CD14-positive monocyte (primary cell): ENCODE measurements at regions not wholly inside any gene's neighbourhood (a gene's known extent, or its start where the extent isn't known, plus 50 kb on each side); places are given as distances from the start of the nearest gene placed in this dataset.

ENCODE experiments used
- DNase-seq, 3 donors: peaks; one replicate each; pipeline ENCODE4 v3.0.0-alpha.2; 2011 to 2022
- H2AFZ ChIP-seq: 2 replicates; pipeline ENCODE4 v1.6.0; 2012; ENCODE audit warnings: mild to moderate bottlenecking, low read depth, low read length, inconsistent platforms; ENCODE audit not compliant: insufficient read depth, poor library complexity, severe bottlenecking
- H3K27ac ChIP-seq, 2 donors: 1 replicate in 1 of 2; 2 replicates in 1 of 2; pipeline ENCODE4 v1.5.1; 2012 to 2013; ENCODE audit warnings: low read length in 2 of 2, control low read depth in 1 of 2, inconsistent platforms in 1 of 2, low read depth in 1 of 2, mild to moderate bottlenecking in 1 of 2
- H3K27me3 ChIP-seq, 2 donors: one replicate each; pipeline versions ENCODE4 v1.6.0 to v1.6.1; 2011 to 2013; ENCODE audit warnings: low read length in 2 of 2; ENCODE audit not compliant: control insufficient read depth in 2 of 2, insufficient read depth in 2 of 2
- H3K36me3 ChIP-seq, 2 donors: replicated peaks in 1 of 2; 1 replicate in 1 of 2; 2 replicates in 1 of 2; pipeline versions ENCODE4 v1.5.1 to v1.6.1; 2012 to 2013; ENCODE audit warnings: low read length in 2 of 2, control low read depth in 1 of 2, inconsistent platforms in 1 of 2, mild to moderate bottlenecking in 1 of 2; ENCODE audit not compliant: insufficient read depth in 2 of 2, control insufficient read depth in 1 of 2
- H3K4me1 ChIP-seq, 2 donors: 1 replicate in 1 of 2; 2 replicates in 1 of 2; pipeline versions ENCODE4 v1.5.1 to v1.6.1; 2012 to 2013; ENCODE audit warnings: low read length in 2 of 2, control low read depth in 1 of 2, inconsistent platforms in 1 of 2, mild to moderate bottlenecking in 1 of 2, moderate library complexity in 1 of 2; ENCODE audit not compliant: insufficient read depth in 2 of 2, control insufficient read depth in 1 of 2
- H3K4me2 ChIP-seq: replicated peaks from 2 replicates; pipeline ENCODE3; 2012; ENCODE audit warnings: low read length, moderate library complexity, mild to moderate bottlenecking; ENCODE audit not compliant: poor library complexity, severe bottlenecking; ENCODE audit errors: extremely low read depth
- H3K4me3 ChIP-seq, 3 experiments: fragments of 200-600 bp in 1 of 3; sonication (generic) in 1 of 3; replicated peaks in 1 of 3; 1 replicate in 2 of 3; 2 replicates in 1 of 3; pipeline ENCODE4 v1.5.1; 2011 to 2013; ENCODE audit warnings: low read length in 3 of 3, mild to moderate bottlenecking in 3 of 3, control low read depth in 2 of 3, low read depth in 2 of 3, inconsistent platforms in 1 of 3, moderate library complexity in 1 of 3
- H3K79me2 ChIP-seq: 2 replicates; pipeline ENCODE4 v1.6.0; 2012; ENCODE audit warnings: mild to moderate bottlenecking, control low read depth, inconsistent platforms, low read length, moderate library complexity; ENCODE audit not compliant: insufficient read depth
- H3K9ac ChIP-seq: 2 replicates; pipeline ENCODE4 v1.6.0; 2017; ENCODE audit warnings: low read length, mild to moderate bottlenecking; ENCODE audit not compliant: insufficient read depth, poor library complexity, severe bottlenecking
- H3K9me3 ChIP-seq, 2 donors: replicated peaks in 1 of 2; 1 replicate in 1 of 2; 2 replicates in 1 of 2; pipeline versions ENCODE4 v1.5.1 to v1.6.1; 2012 to 2013; ENCODE audit warnings: low read length in 2 of 2, control low read depth in 1 of 2; ENCODE audit not compliant: control insufficient read depth in 1 of 2, insufficient read depth in 1 of 2
- H4K20me1 ChIP-seq: 2 replicates; pipeline ENCODE4 v1.6.0; 2012; ENCODE audit warnings: mild to moderate bottlenecking, low read length, control low read depth, moderate library complexity; ENCODE audit not compliant: insufficient read depth
- H3K27ac Mint-ChIP-seq, 7 donors: one replicate each; pipeline ENCODE4 v1.8.0; 2020; ENCODE audit warnings: mild to moderate bottlenecking in 7 of 7, mixed read lengths in 7 of 7, moderate library complexity in 6 of 7, inconsistent platforms in 2 of 7
- H3K27me3 Mint-ChIP-seq, 3 donors: one replicate each; pipeline ENCODE4 v1.8.0; 2021 to 2022; ENCODE audit warnings: low read depth in 3 of 3, mild to moderate bottlenecking in 3 of 3, mixed read lengths in 3 of 3, moderate library complexity in 3 of 3, inconsistent platforms in 1 of 3
- H3K36me3 Mint-ChIP-seq, 2 donors: one replicate each; pipeline ENCODE4 v1.8.0; 2020; ENCODE audit warnings: mixed read lengths in 2 of 2, inconsistent platforms in 1 of 2, mild to moderate bottlenecking in 1 of 2
- H3K4me1 Mint-ChIP-seq: one replicate; pipeline ENCODE4 v1.8.0; 2020; ENCODE audit warnings: mild to moderate bottlenecking, mixed read lengths
- H3K4me3 Mint-ChIP-seq, 2 donors: one replicate each; pipeline ENCODE4 v1.8.0; 2020; ENCODE audit warnings: mild to moderate bottlenecking in 2 of 2, mixed read lengths in 2 of 2, moderate library complexity in 1 of 2
- H3K9me3 Mint-ChIP-seq, 7 donors: one replicate each; pipeline ENCODE4 v1.8.0; 2020 to 2022; ENCODE audit warnings: mixed read lengths in 7 of 7, mild to moderate bottlenecking in 6 of 7, moderate library complexity in 6 of 7, inconsistent platforms in 2 of 7
- WGBS: methylation state at CpG from one replicate; pipeline ENCODE4 v1.1.5; 2013; ENCODE audit warnings: missing lambda C conversion rate; ENCODE audit not compliant: insufficient coverage; 5-methylcytosine and 5-hydroxymethylcytosine counted together
- intact Hi-C, 2 donors: fragments of 100-400 bp; cut with micrococcal nuclease; formaldehyde crosslinking; loops; one replicate each; pipeline versions ENCODE4 v1.15.0 to v1.15.1; 2023
- TF ChIP-seq, protein P1 (sequence below): fragments of 200-600 bp; IDR thresholded peaks from one replicate; pipeline ENCODE4 v1.8.0; 2022; ENCODE audit warnings: antibody characterized with exemption, mild to moderate bottlenecking

DNA sequence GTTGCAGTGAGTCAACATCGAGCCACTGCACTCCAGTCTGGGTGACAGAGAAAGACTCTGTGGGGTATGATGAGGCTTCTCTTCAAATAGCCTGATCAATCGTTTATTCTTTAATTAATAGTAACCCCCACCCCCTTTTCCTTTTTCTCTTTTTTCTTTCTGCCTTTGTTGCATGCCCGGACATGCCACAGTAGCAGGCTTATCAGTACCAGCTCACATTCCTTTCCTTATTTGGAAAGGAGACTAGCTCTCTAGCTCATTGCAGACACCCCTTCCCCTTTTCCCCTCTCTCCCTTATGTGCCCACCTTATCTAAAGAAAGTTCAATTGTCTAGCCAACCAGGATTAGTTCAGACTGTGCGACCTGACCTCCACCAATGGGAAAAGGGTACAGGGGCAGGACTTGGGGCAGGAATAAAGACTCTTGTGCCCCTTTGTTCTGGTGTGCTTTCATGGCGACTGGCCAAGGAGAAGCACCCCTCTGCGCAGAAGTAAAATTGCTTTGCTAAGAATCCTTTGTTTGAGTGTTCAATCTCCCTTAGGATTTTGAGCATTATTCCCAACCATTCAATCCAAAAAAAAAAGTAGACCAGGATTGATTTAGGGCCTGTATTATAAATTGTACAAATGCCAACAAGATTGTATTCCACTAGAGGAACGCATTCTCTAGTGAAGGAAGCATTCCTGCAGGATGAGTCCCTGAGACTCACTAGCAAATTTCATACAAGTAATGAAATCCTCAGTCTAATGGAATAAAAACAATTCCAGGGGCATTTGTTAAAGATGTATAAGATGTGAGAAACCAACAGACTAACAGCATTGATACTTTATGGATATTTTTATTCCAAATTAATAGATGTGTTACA is 95.8 kb upstream of the SNRPN start:
- WGBS, result 72% methylated on average over 2 of the region's 7 CpGs

DNA sequence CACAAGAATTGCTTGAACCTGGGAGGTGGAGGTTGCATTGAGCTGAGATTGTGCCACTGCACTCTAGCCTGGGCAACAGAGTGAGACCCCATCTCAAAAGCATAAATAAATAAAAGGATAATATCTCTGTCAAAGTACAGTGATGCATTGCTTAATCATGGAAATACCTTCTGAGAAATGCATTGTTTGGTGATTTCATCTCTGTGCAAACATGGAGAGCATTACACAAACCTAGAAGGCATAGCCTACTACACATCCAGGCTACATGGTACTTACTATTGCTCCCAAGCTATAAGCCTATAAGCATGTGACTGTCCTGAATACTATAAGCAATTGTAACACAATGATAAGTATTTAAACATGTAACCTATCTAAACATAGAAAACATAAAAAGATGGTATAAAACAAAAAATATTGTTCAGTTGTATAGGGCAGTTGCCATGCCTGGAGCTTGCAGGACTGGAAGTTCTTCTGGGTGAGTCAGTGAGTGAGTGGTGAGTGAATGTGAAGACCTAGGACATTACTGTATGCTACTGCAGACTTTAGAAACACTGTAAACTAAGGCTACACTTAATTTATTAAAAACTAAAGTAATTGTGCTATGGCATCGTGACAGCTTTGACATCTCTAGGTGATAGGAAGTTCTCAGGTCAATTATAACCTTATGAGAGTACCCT is 93.6 kb upstream of the SNRPN start:
- Histone ChIP-seq H3K79me2 (no peaks in the 10 kb centered on the region), H3K9me3 (peaks cover 13 to 29% of the 10 kb centered on the region in 2 donors), H3K4me1 (no peaks in the 10 kb centered on the region), H3K27me3 (no peaks in the 10 kb centered on the region), H3K9ac (no peak overlapping the region), H3K4me2 (no peak overlapping the region), H3K36me3 (no peaks in the 10 kb centered on the region), H2AFZ (no peak overlapping the region), H4K20me1 (no peaks in the 10 kb centered on the region), H3K4me3 (no peak overlapping the region), H3K27ac (no peak overlapping the region)
- TF ChIP-seq, protein P1, sequence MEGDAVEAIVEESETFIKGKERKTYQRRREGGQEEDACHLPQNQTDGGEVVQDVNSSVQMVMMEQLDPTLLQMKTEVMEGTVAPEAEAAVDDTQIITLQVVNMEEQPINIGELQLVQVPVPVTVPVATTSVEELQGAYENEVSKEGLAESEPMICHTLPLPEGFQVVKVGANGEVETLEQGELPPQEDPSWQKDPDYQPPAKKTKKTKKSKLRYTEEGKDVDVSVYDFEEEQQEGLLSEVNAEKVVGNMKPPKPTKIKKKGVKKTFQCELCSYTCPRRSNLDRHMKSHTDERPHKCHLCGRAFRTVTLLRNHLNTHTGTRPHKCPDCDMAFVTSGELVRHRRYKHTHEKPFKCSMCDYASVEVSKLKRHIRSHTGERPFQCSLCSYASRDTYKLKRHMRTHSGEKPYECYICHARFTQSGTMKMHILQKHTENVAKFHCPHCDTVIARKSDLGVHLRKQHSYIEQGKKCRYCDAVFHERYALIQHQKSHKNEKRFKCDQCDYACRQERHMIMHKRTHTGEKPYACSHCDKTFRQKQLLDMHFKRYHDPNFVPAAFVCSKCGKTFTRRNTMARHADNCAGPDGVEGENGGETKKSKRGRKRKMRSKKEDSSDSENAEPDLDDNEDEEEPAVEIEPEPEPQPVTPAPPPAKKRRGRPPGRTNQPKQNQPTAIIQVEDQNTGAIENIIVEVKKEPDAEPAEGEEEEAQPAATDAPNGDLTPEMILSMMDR, result no peak
- Mint-ChIP-seq H3K36me3 (no peaks in the 10 kb centered on the region), H3K27ac (no peak overlapping the region), H3K4me3 (no peak overlapping the region), H3K27me3 (peaks cover 0 to 4% (median 0%) of the 10 kb centered on the region in 3 donors), H3K4me1 (no peaks in the 10 kb centered on the region), H3K9me3 (peaks cover 5 to 25% (median 15%) of the 10 kb centered on the region in 7 donors)
- intact Hi-C loops, result loop anchor here in 1 of 2 donors (10.0 kb wide), 1 partner anchor 64 kb away; no protein-coding TSS in a partner anchor
- WGBS, result no CpG with 5 or more reads among the region's 1 CpG
- DNase-seq, result no peak

More for the DNA sequence above, 95.8 kb upstream of the SNRPN start:
- Histone ChIP-seq H3K27me3 (no peaks in the 10 kb centered on the region), H3K36me3 (no peaks in the 10 kb centered on the region), H3K9ac (no peak overlapping the region), H3K4me3 (no peak overlapping the region), H3K9me3 (peaks cover 16 to 39% of the 10 kb centered on the region in 2 donors), H2AFZ (no peak overlapping the region), H4K20me1 (no peaks in the 10 kb centered on the region), H3K4me1 (no peaks in the 10 kb centered on the region), H3K27ac (no peak overlapping the region), H3K4me2 (no peak overlapping the region), H3K79me2 (no peaks in the 10 kb centered on the region)
- Mint-ChIP-seq H3K4me1 (no peaks in the 10 kb centered on the region), H3K27me3 (peaks cover 0 to 4% (median 0%) of the 10 kb centered on the region in 3 donors), H3K4me3 (no peak overlapping the region), H3K27ac (no peak overlapping the region), H3K9me3 (peaks cover 2 to 25% (median 16%) of the 10 kb centered on the region in 7 donors), H3K36me3 (no peaks in the 10 kb centered on the region)
- TF ChIP-seq, protein P1, result no peak
- DNase-seq, result no peak
- intact Hi-C loops, result no loop called here
